ENCODE measurements at regions not wholly inside any gene's neighbourhood (a gene's known extent, or its start where the extent isn't known, plus 50 kb on each side); places are given as distances from the start of the nearest gene placed in this dataset.

GRCh38 chr2:128439791-128440665 lies 121.4 kb upstream of the HS6ST1 start:
- no peak for DNase-seq

- DNase-seq, result no peak
Observed at GRCh38 chr2:128440666-128441340, 122.1 kb upstream of the HS6ST1 start.

DNA sequence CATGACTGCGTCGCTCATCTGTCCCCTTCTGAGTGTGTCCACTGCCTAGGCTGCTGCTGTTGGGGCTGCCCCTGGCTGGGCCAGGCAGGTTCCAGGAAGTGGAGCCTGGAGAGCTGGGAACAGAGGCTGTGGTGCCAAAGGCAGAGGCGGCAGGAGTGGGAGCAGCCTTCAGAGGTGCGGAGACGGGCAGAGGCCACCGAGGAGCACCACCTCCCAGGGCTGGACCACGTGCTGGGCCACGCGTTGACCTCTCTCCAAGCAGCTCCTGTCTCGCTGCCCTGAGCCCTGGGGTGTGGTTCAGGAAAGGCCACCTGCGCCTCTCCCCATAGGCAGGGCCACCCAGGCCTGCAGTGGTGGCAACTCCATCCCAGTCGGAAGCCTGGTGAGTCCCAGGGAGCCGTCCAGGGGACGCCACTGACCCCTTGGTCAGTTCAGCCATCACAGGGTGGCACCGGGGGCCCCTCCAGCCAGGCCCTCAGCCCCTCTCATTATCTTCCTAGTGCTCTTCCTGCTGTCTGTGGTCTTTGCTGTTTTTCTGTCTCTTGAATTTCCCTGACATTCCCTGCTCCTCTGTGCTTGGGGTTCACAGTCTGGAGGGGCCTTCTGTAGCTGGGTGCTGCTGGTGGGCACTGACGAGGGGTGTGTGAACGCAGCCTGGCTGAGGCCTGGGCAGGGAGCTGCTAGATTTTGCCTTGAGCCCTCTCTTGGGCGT lies 122.8 kb upstream of the HS6ST1 start:
- DNase-seq, result no peak

DNA sequence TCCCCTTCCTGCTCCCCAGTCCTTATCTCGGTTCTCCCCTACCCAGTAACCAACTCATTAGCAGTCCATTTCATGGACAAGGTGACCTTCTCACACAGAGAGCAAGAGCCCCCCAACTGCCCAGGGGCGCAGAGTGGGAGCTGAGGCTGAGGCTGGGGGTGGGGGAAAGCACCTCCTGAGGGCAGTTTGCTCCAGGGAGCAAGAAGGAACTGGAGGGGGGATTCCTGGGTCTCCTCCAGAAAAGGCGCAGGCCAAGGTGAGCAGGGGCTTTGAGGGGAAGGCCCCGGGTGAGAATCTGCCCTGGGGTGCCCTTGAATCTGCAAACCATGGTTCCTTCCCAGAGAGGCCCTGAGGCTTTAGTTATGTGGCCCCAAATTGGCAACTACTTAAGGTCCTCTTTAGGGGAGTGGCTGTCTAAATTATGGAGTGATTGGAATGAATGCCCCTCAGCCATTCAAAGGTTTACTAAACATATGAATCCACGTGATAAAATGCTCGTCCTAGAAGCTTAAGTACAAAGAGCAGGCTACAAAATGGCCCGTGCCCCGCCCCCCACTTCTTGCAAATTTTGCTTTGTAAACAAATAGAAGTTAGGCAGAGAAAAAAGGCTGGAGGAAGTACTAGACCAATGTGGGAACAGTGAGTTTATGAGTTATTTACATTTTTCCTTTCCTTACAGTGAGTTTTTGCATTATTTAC lies 123.5 kb upstream of the HS6ST1 start:
- DNase-seq, result no peak

DNA sequence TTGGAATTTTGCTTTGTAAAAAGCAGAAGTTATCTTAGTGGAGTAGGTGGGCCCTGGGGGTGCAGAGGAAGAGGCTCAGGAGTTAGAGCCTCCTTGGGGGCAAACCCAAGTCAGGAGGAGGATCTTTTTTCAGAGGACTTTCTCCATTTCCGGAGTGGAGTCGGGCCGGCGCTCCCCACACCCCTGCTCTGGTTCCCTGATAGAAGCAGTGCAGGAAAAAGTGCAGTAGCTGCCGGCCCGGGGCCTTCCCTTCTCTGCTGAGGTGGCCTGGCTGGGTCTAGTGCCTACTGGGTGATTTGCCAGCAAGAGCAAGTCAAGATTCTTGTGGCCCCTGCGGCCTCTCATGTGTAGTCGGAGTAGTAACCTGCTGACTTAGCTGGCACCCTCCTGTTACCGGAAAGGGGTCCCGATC lies 124.2 kb upstream of the HS6ST1 start:
- DNase-seq, result no peak

- DNase-seq, result no peak
Observed at GRCh38 chr2:128444121-128444771, 125.6 kb upstream of the HS6ST1 start.

GRCh38 chr2:128444816-128445522 lies 126.3 kb upstream of the HS6ST1 start:
- DNase-seq, result no peak

GRCh38 chr2:128445523-128445900 lies 126.8 kb upstream of the HS6ST1 start:
- no peak for DNase-seq

GRCh38 chr2:128446049-128446873 lies 127.6 kb upstream of the HS6ST1 start:
- DNase-seq, result no peak

GRCh38 chr2:128446874-128447537 lies 128.3 kb upstream of the HS6ST1 start:
- no peak for DNase-seq

- no peak for DNase-seq
Observed at GRCh38 chr2:128447538-128447995, 128.9 kb upstream of the HS6ST1 start.

DNA sequence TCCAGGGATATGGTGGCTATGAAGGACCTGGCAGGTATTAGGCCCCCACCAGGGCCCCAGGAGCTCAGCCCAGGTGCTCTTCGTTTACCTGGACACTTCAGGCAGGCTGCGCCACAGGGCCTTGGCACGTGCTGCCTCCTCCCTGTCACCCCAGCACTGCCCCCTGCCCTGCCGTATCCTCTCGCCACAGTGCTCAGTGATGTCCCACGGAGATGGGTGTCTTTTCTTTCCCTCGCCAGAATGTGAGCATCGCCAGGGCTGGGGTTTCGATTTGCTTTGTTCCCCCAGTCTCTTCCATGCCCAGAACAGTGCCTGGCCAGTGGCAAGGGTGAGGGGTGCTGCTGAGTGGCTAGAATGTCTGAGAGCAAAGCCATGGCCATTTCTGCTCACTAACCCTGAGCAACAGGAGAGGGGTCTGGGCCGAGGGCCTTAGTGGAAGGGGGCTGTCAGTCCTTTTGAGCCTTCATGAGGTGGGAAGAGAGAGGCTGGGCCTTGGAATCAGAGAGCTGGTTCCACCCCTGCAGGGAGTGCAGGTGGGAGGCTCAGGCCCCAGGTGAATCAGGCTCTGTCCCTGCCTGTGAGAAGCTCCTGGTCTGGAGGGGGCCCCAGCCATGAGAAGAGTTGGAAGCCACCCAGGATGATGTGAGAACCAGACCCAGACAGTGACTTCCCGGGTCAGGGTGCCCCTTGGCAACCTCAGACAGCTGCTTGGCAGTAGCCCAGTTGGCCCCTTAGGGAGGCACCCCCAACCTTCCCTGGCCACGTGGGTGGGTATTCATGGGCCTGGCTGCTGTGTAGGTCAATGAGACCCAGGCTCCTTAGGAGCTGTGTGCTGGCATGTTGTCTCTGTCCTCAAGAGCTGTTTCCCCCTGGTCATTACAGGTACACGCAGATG lies 129.9 kb upstream of the HS6ST1 start:
- no peak for DNase-seq

- no peak for DNase-seq
Observed at GRCh38 chr2:128449226-128450061, 130.8 kb upstream of the HS6ST1 start.

DNA sequence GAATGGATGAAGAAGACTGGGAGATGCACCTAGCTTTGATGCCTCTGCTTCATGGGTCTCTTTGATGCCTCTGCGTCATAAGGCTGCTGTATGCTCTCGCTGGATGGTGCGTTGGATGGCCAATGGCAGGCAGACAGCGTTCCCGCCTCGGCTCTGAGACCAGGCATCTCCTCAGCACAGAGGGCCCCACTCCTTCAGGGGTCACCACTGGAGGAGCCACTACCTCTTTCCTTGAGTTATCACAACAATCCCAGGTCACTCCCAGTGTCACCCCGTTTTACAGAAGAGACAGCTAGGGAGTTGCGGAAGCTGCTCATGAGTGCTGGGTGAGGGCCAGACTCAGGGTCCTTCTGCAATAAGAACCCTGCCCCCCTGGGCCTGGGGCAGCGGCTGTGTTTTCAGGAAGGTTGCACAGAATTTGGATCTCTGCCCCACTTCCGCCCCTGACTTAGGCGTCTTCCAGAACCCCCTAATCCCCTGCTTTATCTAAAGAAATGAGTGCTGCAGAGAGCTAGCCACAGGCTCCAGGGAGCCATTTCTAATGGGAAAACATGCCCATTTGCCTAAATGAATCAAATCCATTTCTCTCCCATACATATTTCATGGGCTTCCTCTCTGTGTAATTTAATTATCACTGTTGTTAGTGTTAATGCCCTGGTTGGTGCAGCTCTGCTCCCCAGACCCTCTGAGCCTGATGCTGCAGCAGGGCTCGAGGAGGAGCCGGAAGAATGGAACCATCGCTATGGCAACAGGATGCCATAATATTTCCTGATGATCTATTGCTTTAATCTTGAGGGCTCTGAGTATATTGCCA lies 131.8 kb upstream of the HS6ST1 start:
- DNase-seq, result no peak

- no peak for DNase-seq
Observed at GRCh38 chr2:128451084-128452023, 132.7 kb upstream of the HS6ST1 start.

DNA sequence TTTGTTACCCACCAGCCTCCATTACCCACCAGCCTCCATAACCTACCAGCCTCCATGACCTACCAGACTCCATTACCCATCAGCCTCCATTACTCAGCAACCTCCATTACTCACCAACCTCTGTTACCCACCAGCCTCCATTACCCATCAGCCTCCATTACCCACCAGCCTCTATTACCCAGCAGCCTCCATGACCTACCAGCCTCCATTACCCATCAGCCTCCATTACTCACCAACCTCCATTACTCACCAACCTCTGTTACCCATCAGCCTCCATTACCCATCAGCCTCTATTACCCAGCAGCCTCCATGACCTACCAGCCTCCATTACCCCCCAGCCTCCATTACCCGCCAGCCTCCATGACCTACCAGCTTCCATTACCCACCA lies 133.3 kb upstream of the HS6ST1 start:
- no peak for DNase-seq

Measured in T-helper 9 cell (primary cell).